Cardiac fibroblast (primary cell): ENCODE measurements at regions not wholly inside any gene's neighbourhood (a gene's known extent, or its start where the extent isn't known, plus 50 kb on each side); places are given as distances from the start of the nearest gene placed in this dataset.
A peak's percentile ranks its signal among the peaks of the same experiment; 100 is the strongest.

Source experiments
- DNase-seq, 2 donors: peaks; one replicate each; pipeline versions ENCODE4 v3.0.0 to v3.0.0-alpha.2; 2010; ENCODE audit warnings: low read depth in 2 of 2
- H3K4me3 ChIP-seq, 2 donors: replicated peaks in 1 of 2; 1 replicate in 1 of 2; 2 replicates in 1 of 2; pipeline ENCODE4 v1.5.1; 2011; ENCODE audit warnings: low read depth in 2 of 2, low read length in 2 of 2, mild to moderate bottlenecking in 2 of 2, moderate library complexity in 1 of 2
- CTCF ChIP-seq: IDR thresholded peaks from one replicate; pipeline ENCODE4 v1.5.1; 2011; ENCODE audit warnings: low read depth, mild to moderate bottlenecking, low read length, inconsistent platforms

- TF ChIP-seq CTCF: no peak
- no peak overlapping the region for H3K4me3 ChIP-seq
- no peak for DNase-seq
Measured at GRCh38 chr1:55316502-55316901, 101.3 kb upstream of the USP24 start.

- TF ChIP-seq CTCF: no peak
- H3K4me3 ChIP-seq: no peak overlapping the region
- no peak for DNase-seq
Measured at GRCh38 chr1:55315552-55315951, 100.4 kb upstream of the USP24 start.

GRCh38 chr1:55314740-55315139 lies 99.6 kb upstream of the USP24 start:
- no peak overlapping the region for H3K4me3 ChIP-seq
- DNase-seq: no peak
- no peak for TF ChIP-seq CTCF

GRCh38 chr1:55313903-55314302 lies 98.7 kb upstream of the USP24 start:
- TF ChIP-seq CTCF: no peak

GRCh38 chr1:55311979-55312378 lies 96.8 kb upstream of the USP24 start:
- no peak overlapping the region for H3K4me3 ChIP-seq
- DNase-seq: no peak
- TF ChIP-seq CTCF: no peak

More at GRCh38 chr1:55313903-55314302, 98.7 kb upstream of the USP24 start:
- peak; percentile 27 to 45 for DNase-seq
- H3K4me3 ChIP-seq: no peak overlapping the region

- no peak overlapping the region for H3K4me3 ChIP-seq
- peak in 1 of 2 donors; percentile 51 for DNase-seq
- no peak for TF ChIP-seq CTCF
Measured at GRCh38 chr1:55311057-55311641, 96.0 kb upstream of the USP24 start.

GRCh38 chr1:55310505-55310971 lies 95.4 kb upstream of the USP24 start:
- H3K4me3 ChIP-seq: no peak overlapping the region
- peak; percentile 96 to 99 for DNase-seq

More at GRCh38 chr1:55310505-55310971, 95.4 kb upstream of the USP24 start:
- no peak for TF ChIP-seq CTCF
